ENCODE measurements at regions not wholly inside any gene's neighbourhood (a gene's known extent, or its start where the extent isn't known, plus 50 kb on each side); places are given as distances from the start of the nearest gene placed in this dataset.

DNA sequence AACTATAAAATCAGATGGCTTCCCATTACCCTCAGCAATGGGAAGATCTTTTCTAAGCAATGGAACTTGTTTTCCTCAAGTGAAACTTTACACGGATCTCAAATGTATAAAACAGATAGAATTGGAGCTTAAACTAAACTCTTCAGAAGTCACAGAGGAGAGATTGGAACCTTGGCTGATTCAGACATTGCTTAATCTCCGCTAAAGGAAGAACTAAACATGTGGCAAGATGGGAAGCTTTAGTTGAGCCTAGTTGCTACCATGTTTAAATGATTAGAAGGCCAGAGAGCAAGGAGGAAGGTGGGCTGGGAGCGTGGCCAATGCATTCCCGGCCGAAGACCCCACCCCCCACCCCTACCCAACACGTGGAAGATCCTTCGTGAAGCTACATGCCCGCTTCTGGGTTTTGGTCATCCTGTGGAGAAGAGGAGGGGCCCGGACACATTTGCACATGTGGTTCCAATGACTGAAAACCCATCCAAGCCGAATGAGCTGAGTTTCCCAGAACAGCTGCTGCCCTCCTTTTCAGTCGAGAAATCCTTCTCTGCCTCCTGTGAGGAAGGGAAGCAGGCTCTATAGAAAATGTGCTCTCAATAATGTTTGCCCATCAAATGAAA, 164.3 kb downstream of the MIS18A start:
- TF ChIP-seq EZH2phosphoT487 (IDR thresholded peaks at IDR 0.05; ENCODE audit: borderline replicate concordance, low read length) (no peak), CTCF (conservative IDR thresholded peaks at IDR 0.05; ENCODE audit: low read depth, low read length) (no peak)
